GDM1 (cell line): ENCODE measurements at regions not wholly inside any gene's neighbourhood (a gene's known extent, or its start where the extent isn't known, plus 50 kb on each side); places are given as distances from the start of the nearest gene placed in this dataset.

Experiments used
- DNase-seq: peaks from one replicate; lab custom pipeline; 2025; lab: John Stamatoyannopoulos, UW

GRCh38 chr2:120828829-120829632, 93.4 kb downstream of the GLI2 start:
- no peak for DNase-seq

- no peak for DNase-seq
These were observed 94.0 kb downstream of the GLI2 start for GRCh38 chr2:120829633-120830025.

- DNase-seq: no peak
These were observed 94.6 kb downstream of the GLI2 start for GRCh38 chr2:120830096-120830830.

- no peak for DNase-seq
These were observed 95.4 kb downstream of the GLI2 start for GRCh38 chr2:120831086-120831485.

GRCh38 chr2:120831891-120832290, 96.2 kb downstream of the GLI2 start:
- DNase-seq: no peak

- no peak for DNase-seq
These were observed 96.8 kb downstream of the GLI2 start for GRCh38 chr2:120832296-120833070.

GRCh38 chr2:120833127-120833675, 97.5 kb downstream of the GLI2 start:
- no peak for DNase-seq

GRCh38 chr2:120834206-120834605, 98.5 kb downstream of the GLI2 start:
- DNase-seq: no peak

- DNase-seq: no peak
These were observed 100.6 kb downstream of the GLI2 start for GRCh38 chr2:120836281-120836680.

GRCh38 chr2:120840795-120841487, 105.3 kb downstream of the GLI2 start:
- no peak for DNase-seq

- DNase-seq: no peak
These were observed 107.1 kb downstream of the GLI2 start for GRCh38 chr2:120842456-120843439.

- no peak for DNase-seq
These were observed 108.5 kb downstream of the GLI2 start for GRCh38 chr2:120844070-120844738.

- no peak for DNase-seq
These were observed 109.6 kb downstream of the GLI2 start for GRCh38 chr2:120845277-120845676.

- no peak for DNase-seq
These were observed 110.9 kb downstream of the GLI2 start for GRCh38 chr2:120846406-120847095.

GRCh38 chr2:120847700-120848321, 112.1 kb downstream of the GLI2 start:
- no peak for DNase-seq

- DNase-seq: no peak
These were observed 113.6 kb downstream of the GLI2 start for GRCh38 chr2:120849278-120849677.

GRCh38 chr2:120850551-120850950, 114.9 kb downstream of the GLI2 start:
- DNase-seq: no peak

- DNase-seq: no peak
These were observed 115.6 kb downstream of the GLI2 start for GRCh38 chr2:120851116-120851773.
